ENCODE measurements at regions not wholly inside any gene's neighbourhood (a gene's known extent, or its start where the extent isn't known, plus 50 kb on each side); places are given as distances from the start of the nearest gene placed in this dataset.

GRCh38 chr2:239472235-239472775, 71.5 kb upstream of the HDAC4 start:
- dilution Hi-C loops (cut with MboI; ENCODE audit: extremely low pct_ligation_motif_present, low sequenced_read_pairs) = no loop called here
- H3K36me3 ChIP-seq (ENCODE audit: control insufficient read depth in 2 of 2, extremely low read depth in 1 of 2, insufficient read depth in 2 of 2, low read length in 2 of 2) = no peaks in the 10 kb centered on the region
- H3K9me1 ChIP-seq (replicated peaks; ENCODE audit: control insufficient read depth, extremely low read depth, insufficient read depth, low read length) = no peaks in the 10 kb centered on the region
- H2AFZ ChIP-seq (ENCODE audit: low read depth, low read length) = no peak overlapping the region
- no peak for FAIRE-seq
- DNase-seq (ENCODE audit: low read depth, low spot score) = no peak
- H3K4me1 ChIP-seq (ENCODE audit: control insufficient read depth, extremely low read depth, insufficient read depth, low read length) = no peaks in the 10 kb centered on the region
- POLR2A ChIA-PET = no interaction called here
- CTCF ChIA-PET = no interaction called here
- TF ChIP-seq GATA2 (IDR thresholded peaks at IDR 0.05; ENCODE audit: insufficient read depth, insufficient read length, low read depth, low read length) (no peak), MYC (IDR thresholded peaks at IDR 0.05; ENCODE audit: low read depth, low read length) (no peak)
- H3K9me3 ChIP-seq (replicated peaks; ENCODE audit: control insufficient read depth, insufficient read depth, low read length) = no peaks in the 10 kb centered on the region
- intact Hi-C loops (cut with micrococcal nuclease) = no loop called here
- no peak overlapping the region for H3K27ac ChIP-seq (ENCODE audit: insufficient read depth, low read depth, low read length)
- BruUV-seq (replicated peaks) = no TSS peak
- H3K27me3 ChIP-seq (ENCODE audit: control insufficient read depth in 2 of 2, insufficient read depth in 2 of 2, low read length in 2 of 2) = no peaks in the 10 kb centered on the region
- no peak overlapping the region for H3K4me3 ChIP-seq (replicated peaks in 1 of 3; ENCODE audit: insufficient read depth in 1 of 3, low read depth in 1 of 3, low read length in 3 of 3)
- no peak overlapping the region for H3K9ac ChIP-seq (replicated peaks; ENCODE audit: extremely low read depth, insufficient read depth, low read length)
- no peaks in the 10 kb centered on the region for H3K79me2 ChIP-seq (ENCODE audit: control insufficient read depth, insufficient read depth, low read length)
- H3K4me2 ChIP-seq (ENCODE audit: insufficient read depth, low read length) = no peak overlapping the region
- no peaks in the 10 kb centered on the region for H4K20me1 ChIP-seq (replicated peaks; ENCODE audit: control insufficient read depth, extremely low read depth, insufficient read depth, low read length)

- Histone ChIP-seq H3K4me3 (replicated peaks in 1 of 3; ENCODE audit: insufficient read depth in 1 of 3, low read depth in 1 of 3, low read length in 3 of 3) (no peak overlapping the region), H3K9me3 (replicated peaks; ENCODE audit: control insufficient read depth, insufficient read depth, low read length) (no peaks in the 10 kb centered on the region), H3K27me3 (ENCODE audit: control insufficient read depth in 2 of 2, insufficient read depth in 2 of 2, low read length in 2 of 2) (no peaks in the 10 kb centered on the region), H2AFZ (ENCODE audit: low read depth, low read length) (no peak overlapping the region), H3K27ac (ENCODE audit: insufficient read depth, low read depth, low read length) (no peak overlapping the region), H3K4me1 (ENCODE audit: control insufficient read depth, extremely low read depth, insufficient read depth, low read length) (no peaks in the 10 kb centered on the region), H3K9me1 (replicated peaks; ENCODE audit: control insufficient read depth, extremely low read depth, insufficient read depth, low read length) (no peaks in the 10 kb centered on the region), H3K9ac (replicated peaks; ENCODE audit: extremely low read depth, insufficient read depth, low read length) (no peak overlapping the region), H3K79me2 (ENCODE audit: control insufficient read depth, insufficient read depth, low read length) (no peaks in the 10 kb centered on the region), H3K4me2 (ENCODE audit: insufficient read depth, low read length) (no peak overlapping the region), H3K36me3 (ENCODE audit: control insufficient read depth in 2 of 2, extremely low read depth in 1 of 2, insufficient read depth in 2 of 2, low read length in 2 of 2) (no peaks in the 10 kb centered on the region), H4K20me1 (replicated peaks; ENCODE audit: control insufficient read depth, extremely low read depth, insufficient read depth, low read length) (no peaks in the 10 kb centered on the region)
- DNase-seq (ENCODE audit: low read depth, low spot score) (no peak), FAIRE-seq (no peak)
- dilution Hi-C loops (cut with MboI; ENCODE audit: extremely low pct_ligation_motif_present, low sequenced_read_pairs) (no loop called here), intact Hi-C loops (cut with micrococcal nuclease) (no loop called here)
- ChIA-PET CTCF (no interaction called here), POLR2A (no interaction called here)
- no TSS peak for BruUV-seq (replicated peaks)
- TF ChIP-seq CTCF (IDR thresholded peaks at IDR 0.05; ENCODE audit: extremely low read depth in 1 of 2, insufficient read depth in 1 of 2, low read depth in 1 of 2, low read length in 2 of 2) (no peak), EZH2 (IDR thresholded peaks at IDR 0.05; ENCODE audit: borderline replicate concordance, low read depth, low read length, severe bottlenecking) (no peak), MAX (IDR thresholded peaks at IDR 0.05; ENCODE audit: insufficient read depth, insufficient read length) (no peak), POLR2AphosphoS5 (IDR thresholded peaks at IDR 0.05; ENCODE audit: insufficient read depth, low read depth, low read length) (no peak), GATA2 (IDR thresholded peaks at IDR 0.05; ENCODE audit: insufficient read depth, insufficient read length, low read depth, low read length) (no peak), POLR2A (IDR thresholded peaks at IDR 0.05; ENCODE audit: low read depth, low read length) (no peak), MYC (IDR thresholded peaks at IDR 0.05; ENCODE audit: low read depth, low read length) (no peak), FOS (IDR thresholded peaks at IDR 0.05; ENCODE audit: borderline replicate concordance, insufficient read depth, low read length) (no peak), JUN (IDR thresholded peaks at IDR 0.05; ENCODE audit: borderline replicate concordance, insufficient read depth, insufficient read length, low read depth) (no peak)
Observed at GRCh38 chr2:239471011-239471792, 70.4 kb upstream of the HDAC4 start.
